H9 (cell line): ENCODE measurements at regions not wholly inside any gene's neighbourhood (a gene's known extent, or its start where the extent isn't known, plus 50 kb on each side); places are given as distances from the start of the nearest gene placed in this dataset.

ENCODE experiments used
- DNase-seq: peaks from one replicate; pipeline ENCODE4 v3.0.0-alpha.2; 2017
- H2AFZ ChIP-seq: one replicate; pipeline ENCODE4 v1.6.1; 2013; ENCODE audit warnings: mild to moderate bottlenecking, low read length, control low read depth, moderate library complexity
- H2AK5ac ChIP-seq: 2 replicates; pipeline ENCODE4 v1.6.1; 2013; ENCODE audit warnings: low read length, control low read depth, mixed read lengths; ENCODE audit not compliant: insufficient read length
- H2BK120ac ChIP-seq: one replicate; pipeline ENCODE4 v1.6.1; 2013; ENCODE audit warnings: low read depth, mild to moderate bottlenecking, low read length, control low read depth, inconsistent platforms; ENCODE audit not compliant: poor library complexity, severe bottlenecking
- H2BK12ac ChIP-seq: 2 replicates; pipeline ENCODE4 v1.6.1; 2013; ENCODE audit warnings: low read length, control low read depth, mixed read lengths, low read depth; ENCODE audit not compliant: insufficient read length
- H2BK15ac ChIP-seq: 2 replicates; pipeline ENCODE4 v1.6.1; 2013; ENCODE audit warnings: low read depth, low read length, control low read depth
- H2BK20ac ChIP-seq: one replicate; pipeline ENCODE4 v1.6.1; 2013; ENCODE audit warnings: low read depth, mild to moderate bottlenecking, low read length, control low read depth, inconsistent platforms; ENCODE audit not compliant: poor library complexity, severe bottlenecking
- H2BK5ac ChIP-seq: 2 replicates; pipeline ENCODE4 v1.6.1; 2013; ENCODE audit warnings: low read length, control low read depth, mixed read lengths; ENCODE audit not compliant: insufficient read length
- H3K14ac ChIP-seq: 2 replicates; pipeline ENCODE4 v1.6.1; 2013; ENCODE audit warnings: low read length, control low read depth; ENCODE audit not compliant: insufficient read depth
- H3K18ac ChIP-seq: 2 replicates; pipeline ENCODE4 v1.6.1; 2013; ENCODE audit warnings: low read depth, mild to moderate bottlenecking, mixed read lengths, low read length, control low read depth; ENCODE audit not compliant: insufficient read length
- H3K23ac ChIP-seq: 2 replicates; pipeline ENCODE4 v1.6.1; 2013; ENCODE audit warnings: low read length, control low read depth, mixed read lengths, low read depth; ENCODE audit not compliant: insufficient read length
- H3K23me2 ChIP-seq: 2 replicates; pipeline ENCODE4 v1.6.1; 2013; ENCODE audit warnings: low read depth, mild to moderate bottlenecking, mixed read lengths, low read length, control low read depth; ENCODE audit not compliant: insufficient read length, poor library complexity, severe bottlenecking
- H3K27ac ChIP-seq: 2 replicates; pipeline ENCODE4 v1.5.1; 2013; ENCODE audit warnings: low read length, control low read depth, mixed read lengths, low read depth; ENCODE audit not compliant: insufficient read length
- H3K27me3 ChIP-seq: 2 replicates; pipeline ENCODE4 v1.6.1; 2013; ENCODE audit warnings: low read length, control low read depth, inconsistent platforms; ENCODE audit not compliant: insufficient read depth
- H3K4ac ChIP-seq: 2 replicates; pipeline ENCODE4 v1.6.1; 2013; ENCODE audit warnings: low read depth, mild to moderate bottlenecking, control low read depth, inconsistent platforms, low read length, moderate library complexity
- H3K4me1 ChIP-seq: 2 replicates; pipeline ENCODE4 v1.6.1; 2013; ENCODE audit warnings: low read length, control low read depth, inconsistent platforms; ENCODE audit not compliant: insufficient read depth
- H3K4me2 ChIP-seq: 2 replicates; pipeline ENCODE4 v1.6.1; 2013; ENCODE audit warnings: low read length, control low read depth, mixed read lengths; ENCODE audit not compliant: insufficient read length, insufficient read depth
- H3K56ac ChIP-seq: 2 replicates; pipeline ENCODE4 v1.6.1; 2013; ENCODE audit warnings: low read depth, mild to moderate bottlenecking, mixed read lengths, low read length, control low read depth; ENCODE audit not compliant: insufficient read length
- H3K79me1 ChIP-seq: 2 replicates; pipeline ENCODE4 v1.6.1; 2013; ENCODE audit warnings: low read depth, mild to moderate bottlenecking, moderate library complexity, low read length, control low read depth, inconsistent platforms; ENCODE audit not compliant: insufficient read depth, poor library complexity, severe bottlenecking
- H3K79me2 ChIP-seq: 2 replicates; pipeline ENCODE4 v1.6.1; 2013; ENCODE audit warnings: low read length, control low read depth, inconsistent platforms; ENCODE audit not compliant: insufficient read depth
- H3K9ac ChIP-seq: 2 replicates; pipeline ENCODE4 v1.6.1; 2013; ENCODE audit warnings: low read length, control low read depth, mixed read lengths; ENCODE audit not compliant: insufficient read length; ENCODE audit errors: extremely low read depth
- H3K9me3 ChIP-seq: one replicate; pipeline ENCODE4 v1.6.1; 2013; ENCODE audit warnings: low read depth, low read length, inconsistent platforms; ENCODE audit not compliant: control insufficient read depth
- H3T11ph ChIP-seq: one replicate; pipeline ENCODE4 v1.6.1; 2013; ENCODE audit warnings: mild to moderate bottlenecking, low read length, control low read depth, inconsistent platforms
- H4K20me1 ChIP-seq: one replicate; pipeline ENCODE4 v1.6.1; 2013; ENCODE audit not compliant: control insufficient read depth, insufficient read length, insufficient read depth
- H4K5ac ChIP-seq: 2 replicates; pipeline ENCODE4 v1.6.1; 2013; ENCODE audit warnings: low read depth, mild to moderate bottlenecking, mixed read lengths, low read length, control low read depth; ENCODE audit not compliant: insufficient read length
- H4K8ac ChIP-seq: replicated peaks from 2 replicates; pipeline ENCODE4 v1.6.1; 2013; ENCODE audit warnings: low read length, control low read depth, mixed read lengths, low read depth; ENCODE audit not compliant: insufficient read length
- H4K91ac ChIP-seq: 2 replicates; pipeline ENCODE4 v1.6.1; 2013; ENCODE audit warnings: low read depth, mild to moderate bottlenecking, moderate library complexity, mixed read lengths, low read length, control low read depth; ENCODE audit not compliant: insufficient read length
- H3K27ac Mint-ChIP-seq, 3 experiments: 2 replicates in 2 of 3; 3 replicates in 1 of 3; pipeline ENCODE4 v1.8.0; 2020 to 2021; ENCODE audit warnings: mixed read lengths in 3 of 3, mild to moderate bottlenecking in 1 of 3, moderate library complexity in 1 of 3
- H3K27me3 Mint-ChIP-seq: 2 replicates; pipeline ENCODE4 v1.8.0; 2021; ENCODE audit warnings: low read depth, mild to moderate bottlenecking, moderate library complexity, mixed read lengths
- H3K36me3 Mint-ChIP-seq, 3 experiments: 2 replicates in 2 of 3; 3 replicates in 1 of 3; pipeline ENCODE4 v1.8.0; 2020 to 2021; ENCODE audit warnings: low read depth in 3 of 3, mixed read lengths in 3 of 3; ENCODE audit not compliant: insufficient read depth in 1 of 3
- H3K4me1 Mint-ChIP-seq, 2 experiments: 2 replicates each; pipeline ENCODE4 v1.8.0; 2020; ENCODE audit warnings: mixed read lengths in 2 of 2
- H3K4me3 Mint-ChIP-seq, 2 experiments: 2 replicates in 1 of 2; 3 replicates in 1 of 2; pipeline ENCODE4 v1.8.0; 2020 to 2021; ENCODE audit warnings: mild to moderate bottlenecking in 2 of 2, mixed read lengths in 2 of 2, moderate library complexity in 1 of 2
- H3K9me3 Mint-ChIP-seq, 2 experiments: 2 replicates in 1 of 2; 3 replicates in 1 of 2; pipeline ENCODE4 v1.8.0; 2020; ENCODE audit warnings: mild to moderate bottlenecking in 2 of 2, mixed read lengths in 2 of 2, moderate library complexity in 1 of 2
- CTCF ChIP-seq: fragments of 200-600 bp; sonication (generic); conservative IDR thresholded peaks from 3 replicates; pipeline ENCODE4 v1.8.0; 2021; ENCODE audit warnings: antibody characterized with exemption, mild to moderate bottlenecking
- WGBS: extraction: QIAGEN DNeasy Blood & Tissue Kit; methylation state at CpG from one replicate; pipeline ENCODE4 v1.1.7; 2013; ENCODE audit warnings: missing lambda C conversion rate, low lambda C conversion rate, mixed read lengths; ENCODE audit not compliant: insufficient read length; ENCODE audit errors: extremely low coverage; 5-methylcytosine and 5-hydroxymethylcytosine counted together

- Histone ChIP-seq H3K79me2 (no peaks in the 10 kb centered on the region), H3K79me1 (no peaks in the 10 kb centered on the region), H2BK120ac (no peak overlapping the region), H3K14ac (no peak overlapping the region), H2BK15ac (no peak overlapping the region), H4K8ac (no peak overlapping the region), H3K27me3 (no peaks in the 10 kb centered on the region), H3T11ph (no peak overlapping the region), H3K27ac (no peak overlapping the region), H3K56ac (no peak overlapping the region), H3K18ac (no peak overlapping the region), H2BK12ac (no peak overlapping the region), H2BK20ac (no peak overlapping the region), H3K9me3 (no peaks in the 10 kb centered on the region), H2AFZ (no peak overlapping the region), H3K23ac (no peak overlapping the region), H3K4me1 (no peaks in the 10 kb centered on the region), H3K4me2 (no peak overlapping the region), H4K20me1 (no peaks in the 10 kb centered on the region), H3K4ac (no peak overlapping the region), H2BK5ac (no peak overlapping the region), H3K9ac (no peak overlapping the region), H3K23me2 (no peaks in the 10 kb centered on the region), H4K91ac (no peak overlapping the region), H2AK5ac (no peak overlapping the region), H4K5ac (no peak overlapping the region)
- no CpG with 5 or more reads among the region's 3 CpGs for WGBS
- H3K4me3 Mint-ChIP-seq = no peak overlapping the region
- no peak for DNase-seq
- no peaks in the 10 kb centered on the region for H3K36me3 Mint-ChIP-seq
- H3K27ac Mint-ChIP-seq = no peak overlapping the region
- TF ChIP-seq CTCF = no peak
- no peaks in the 10 kb centered on the region; the same call in 1 of the 2 replicates for H3K27me3 Mint-ChIP-seq
- H3K9me3 Mint-ChIP-seq = no peaks in the 10 kb centered on the region
- H3K4me1 Mint-ChIP-seq = no peaks in the 10 kb centered on the region
These were observed 371.1 kb downstream of the DHX35 start for GRCh38 chr20:39333211-39333610.
